Keratinocyte (primary cell): ENCODE measurements at regions not wholly inside any gene's neighbourhood (a gene's known extent, or its start where the extent isn't known, plus 50 kb on each side); places are given as distances from the start of the nearest gene placed in this dataset.

Experiments
- DNase-seq: peaks from one replicate; pipeline ENCODE4 v3.0.0-alpha.2; 2011; ENCODE audit warnings: low read depth, missing footprints, low spot score
- FAIRE-seq: peaks from 2 replicates; lab custom pipeline; 2011; peaks lifted over from hg19 to GRCh38; lab: Jason Lieb, UNC
- H2AFZ ChIP-seq: 2 replicates; pipeline ENCODE4 v1.6.0; 2012; ENCODE audit warnings: low read length, control low read depth, inconsistent platforms; ENCODE audit not compliant: control insufficient read depth
- H3K27ac ChIP-seq: 2 replicates; pipeline ENCODE4 v1.5.1; 2011; ENCODE audit warnings: low read length; ENCODE audit not compliant: control insufficient read depth, insufficient read depth
- H3K27me3 ChIP-seq: 3 replicates; pipeline ENCODE4 v1.6.0; 2011; ENCODE audit warnings: low read length; ENCODE audit not compliant: control insufficient read depth, insufficient read depth; ENCODE audit errors: extremely low read depth
- H3K36me3 ChIP-seq, 2 experiments: 2 replicates in 1 of 2; 3 replicates in 1 of 2; pipeline ENCODE4 v1.5.1; 2011; ENCODE audit warnings: low read length in 2 of 2, mild to moderate bottlenecking in 1 of 2; ENCODE audit not compliant: control insufficient read depth in 2 of 2, insufficient read depth in 2 of 2; ENCODE audit errors: extremely low read depth in 1 of 2
- H3K4me1 ChIP-seq: 3 replicates; pipeline ENCODE4 v1.5.1; 2011; ENCODE audit warnings: low read length; ENCODE audit not compliant: control insufficient read depth, insufficient read depth; ENCODE audit errors: extremely low read depth
- H3K4me2 ChIP-seq: 3 replicates; pipeline ENCODE4 v1.6.0; 2011; ENCODE audit warnings: low read depth, low read length; ENCODE audit not compliant: control insufficient read depth, insufficient read depth; ENCODE audit errors: extremely low read depth
- H3K4me3 ChIP-seq, 3 experiments: fragments of 200-600 bp in 1 of 3; sonication (generic) in 1 of 3; 2 replicates in 2 of 3; 3 replicates in 1 of 3; pipeline ENCODE4 v1.5.1; 2011 to 2016; ENCODE audit warnings: low read length in 3 of 3, mild to moderate bottlenecking in 3 of 3, control low read depth in 2 of 3, inconsistent platforms in 1 of 3, low read depth in 1 of 3, mixed read lengths in 1 of 3, mixed run types in 1 of 3, moderate library complexity in 1 of 3; ENCODE audit not compliant: control insufficient read depth in 2 of 3, insufficient read depth in 2 of 3; ENCODE audit errors: extremely low read depth in 1 of 3
- H3K79me2 ChIP-seq: 2 replicates; pipeline ENCODE4 v1.6.0; 2012; ENCODE audit warnings: low read length; ENCODE audit not compliant: control insufficient read depth, insufficient read depth
- H3K9ac ChIP-seq: 3 replicates; pipeline ENCODE4 v1.6.0; 2011; ENCODE audit warnings: low read length; ENCODE audit not compliant: control insufficient read depth, insufficient read depth; ENCODE audit errors: extremely low read depth
- H3K9me1 ChIP-seq: 3 replicates; pipeline ENCODE4 v1.6.0; 2011; ENCODE audit warnings: low read length; ENCODE audit not compliant: control insufficient read depth, insufficient read depth; ENCODE audit errors: extremely low read depth
- H3K9me3 ChIP-seq: 2 replicates; pipeline ENCODE4 v1.5.1; 2012; ENCODE audit warnings: low read depth, low read length; ENCODE audit not compliant: control insufficient read depth
- H4K20me1 ChIP-seq: 3 replicates; pipeline ENCODE4 v1.6.0; 2011; ENCODE audit warnings: low read length; ENCODE audit not compliant: control insufficient read depth, insufficient read depth; ENCODE audit errors: extremely low read depth
- EZH2 ChIP-seq: IDR thresholded peaks from one replicate; pipeline ENCODE4 v1.6.1; 2012; ENCODE audit warnings: inconsistent platforms, mild to moderate bottlenecking, low read length, moderate library complexity
- dilution Hi-C: fragments of 300-500 bp; cut with MboI; formaldehyde crosslinking; loops from one replicate; pipeline ENCODE4 v1.7.0; 2020; ENCODE audit warnings: low sequenced_read_pairs; ENCODE audit not compliant: extremely low pct_ligation_motif_present
- TF ChIP-seq, protein P1 (sequence below), 3 experiments: IDR thresholded peaks in 1 of 3; conservative IDR thresholded peaks in 1 of 3; optimal IDR thresholded peaks in 1 of 3; 2 replicates in 2 of 3; 3 replicates in 1 of 3; pipeline versions ENCODE3 to v1.5.1; 2011; ENCODE audit warnings: low read length in 3 of 3, mild to moderate bottlenecking in 3 of 3, moderate library complexity in 2 of 3, control low read depth in 1 of 3, inconsistent platforms in 1 of 3; ENCODE audit not compliant: insufficient read depth in 2 of 3; ENCODE audit errors: extremely low read depth in 1 of 3

DNA sequence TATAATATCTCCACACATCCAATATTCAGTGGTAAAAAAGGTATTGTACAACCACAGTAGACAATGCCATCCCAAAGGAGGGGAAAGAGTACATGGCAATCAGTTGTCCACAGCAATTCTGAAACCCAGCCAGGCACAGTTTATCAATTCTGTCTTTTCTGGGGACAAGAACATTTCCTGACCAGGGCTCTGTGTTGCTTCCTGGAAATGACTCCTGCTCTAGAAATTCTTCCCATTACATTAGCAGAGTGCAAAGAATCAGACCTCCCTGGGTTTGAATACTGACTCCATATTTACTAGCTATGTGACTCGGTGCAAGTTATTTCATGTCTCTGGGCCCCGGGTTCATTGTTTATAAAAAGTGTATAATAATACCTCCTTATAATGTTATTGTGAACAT, 220.4 kb upstream of the CFAP20DC start:
- H3K9me3 ChIP-seq = no peaks in the 10 kb centered on the region
- H3K79me2 ChIP-seq = no peaks in the 10 kb centered on the region
- no peak overlapping the region for H2AFZ ChIP-seq
- dilution Hi-C loops = no loop called here
- no peak for FAIRE-seq
- no peaks in the 10 kb centered on the region for H4K20me1 ChIP-seq
- no peak for DNase-seq
- TF ChIP-seq EZH2 = no peak
- TF ChIP-seq, protein P1, sequence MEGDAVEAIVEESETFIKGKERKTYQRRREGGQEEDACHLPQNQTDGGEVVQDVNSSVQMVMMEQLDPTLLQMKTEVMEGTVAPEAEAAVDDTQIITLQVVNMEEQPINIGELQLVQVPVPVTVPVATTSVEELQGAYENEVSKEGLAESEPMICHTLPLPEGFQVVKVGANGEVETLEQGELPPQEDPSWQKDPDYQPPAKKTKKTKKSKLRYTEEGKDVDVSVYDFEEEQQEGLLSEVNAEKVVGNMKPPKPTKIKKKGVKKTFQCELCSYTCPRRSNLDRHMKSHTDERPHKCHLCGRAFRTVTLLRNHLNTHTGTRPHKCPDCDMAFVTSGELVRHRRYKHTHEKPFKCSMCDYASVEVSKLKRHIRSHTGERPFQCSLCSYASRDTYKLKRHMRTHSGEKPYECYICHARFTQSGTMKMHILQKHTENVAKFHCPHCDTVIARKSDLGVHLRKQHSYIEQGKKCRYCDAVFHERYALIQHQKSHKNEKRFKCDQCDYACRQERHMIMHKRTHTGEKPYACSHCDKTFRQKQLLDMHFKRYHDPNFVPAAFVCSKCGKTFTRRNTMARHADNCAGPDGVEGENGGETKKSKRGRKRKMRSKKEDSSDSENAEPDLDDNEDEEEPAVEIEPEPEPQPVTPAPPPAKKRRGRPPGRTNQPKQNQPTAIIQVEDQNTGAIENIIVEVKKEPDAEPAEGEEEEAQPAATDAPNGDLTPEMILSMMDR (optimal IDR thresholded peaks at IDR 0.05 in 1 of 3, IDR thresholded peaks at IDR 0.05 in 1 of 3, conservative IDR thresholded peaks at IDR 0.05 in 1 of 3; ENCODE audit: extremely low read depth in 1 of 3, insufficient read depth in 2 of 3, low read length in 3 of 3) = no peak
- no peaks in the 10 kb centered on the region for H3K27me3 ChIP-seq
- H3K36me3 ChIP-seq = no peaks in the 10 kb centered on the region
- no peak overlapping the region for H3K4me3 ChIP-seq
- no peak overlapping the region for H3K27ac ChIP-seq
- H3K9me1 ChIP-seq = no peaks in the 10 kb centered on the region
- peaks cover 11% of the 10 kb centered on the region for H3K4me1 ChIP-seq
- H3K9ac ChIP-seq = no peak overlapping the region
- no peak overlapping the region for H3K4me2 ChIP-seq

DNA sequence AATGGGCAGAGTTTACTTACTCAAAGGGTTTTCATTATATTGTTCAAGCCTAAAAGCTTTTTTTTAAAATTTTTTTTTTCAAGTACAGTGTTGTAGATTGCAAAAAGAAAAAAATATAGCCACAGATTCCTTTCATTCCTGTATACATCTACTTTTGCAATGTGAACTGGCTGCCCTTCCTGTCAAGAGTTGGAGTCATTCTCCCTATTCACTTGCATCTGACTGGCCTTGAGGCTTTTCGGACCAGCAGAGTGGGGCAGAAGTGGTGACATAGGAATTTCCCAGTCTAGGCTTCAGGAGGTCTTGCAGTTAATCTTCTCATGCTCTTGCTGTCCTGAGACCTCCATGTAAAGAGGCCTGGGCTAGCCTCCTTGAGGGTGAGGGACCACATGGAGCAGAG, 218.3 kb upstream of the CFAP20DC start:
- no peaks in the 10 kb centered on the region for H3K79me2 ChIP-seq
- DNase-seq (no peak), FAIRE-seq (no peak)
- no peak overlapping the region for H2AFZ ChIP-seq
- H3K27ac ChIP-seq = no peak overlapping the region
- H3K4me1 ChIP-seq = peaks cover 11% of the 10 kb centered on the region
- H3K4me3 ChIP-seq = no peak overlapping the region
- no peaks in the 10 kb centered on the region for H3K36me3 ChIP-seq
- H3K9ac ChIP-seq = no peak overlapping the region
- no peaks in the 10 kb centered on the region for H3K27me3 ChIP-seq
- no peak overlapping the region for H3K4me2 ChIP-seq
- H3K9me1 ChIP-seq = no peaks in the 10 kb centered on the region
- no peaks in the 10 kb centered on the region for H3K9me3 ChIP-seq
- dilution Hi-C loops = no loop called here
- H4K20me1 ChIP-seq = no peaks in the 10 kb centered on the region
- TF ChIP-seq, protein P1 (optimal IDR thresholded peaks at IDR 0.05 in 1 of 3, IDR thresholded peaks at IDR 0.05 in 1 of 3, conservative IDR thresholded peaks at IDR 0.05 in 1 of 3; ENCODE audit: extremely low read depth in 1 of 3, insufficient read depth in 2 of 3, low read length in 3 of 3) = no peak
- TF ChIP-seq EZH2 = no peak
